Ishikawa (cell line): ENCODE measurements at regions not wholly inside any gene's neighbourhood (a gene's known extent, or its start where the extent isn't known, plus 50 kb on each side); places are given as distances from the start of the nearest gene placed in this dataset.
A peak's percentile ranks its signal among the peaks of the same experiment; 100 is the strongest.

Experiments used
- CEBPB ChIP-seq: IDR thresholded peaks from 2 replicates; pipeline ENCODE4 v1.6.1; 2012
- CREB1 ChIP-seq: IDR thresholded peaks from 2 replicates; pipeline ENCODE4 v1.6.1; 2012; ENCODE audit warnings: low read depth
- EGR1 ChIP-seq: IDR thresholded peaks from 2 replicates; pipeline ENCODE4 v1.6.1; 2012
- EP300 ChIP-seq: IDR thresholded peaks from 2 replicates; pipeline ENCODE4 v1.6.1; 2012; ENCODE audit warnings: borderline replicate concordance
- FOXM1 ChIP-seq: IDR thresholded peaks from 2 replicates; pipeline ENCODE4 v1.6.1; 2012; ENCODE audit warnings: low read depth, borderline replicate concordance
- MAX ChIP-seq: IDR thresholded peaks from 2 replicates; pipeline ENCODE4 v1.6.1; 2012
- NFIC ChIP-seq: IDR thresholded peaks from 2 replicates; pipeline ENCODE4 v1.6.1; 2012
- RAD21 ChIP-seq: IDR thresholded peaks from 2 replicates; pipeline ENCODE4 v1.6.1; 2012; ENCODE audit warnings: low read depth
- REST ChIP-seq: IDR thresholded peaks from 2 replicates; pipeline ENCODE4 v1.6.1; 2012; ENCODE audit warnings: low read depth, mild to moderate bottlenecking
- TAF1 ChIP-seq: IDR thresholded peaks from 2 replicates; pipeline ENCODE4 v1.6.1; 2012; ENCODE audit warnings: low read depth, mild to moderate bottlenecking
- TCF12 ChIP-seq: IDR thresholded peaks from 2 replicates; pipeline ENCODE4 v1.6.1; 2012; ENCODE audit warnings: low read depth
- TEAD4 ChIP-seq: IDR thresholded peaks from 2 replicates; pipeline ENCODE4 v1.6.1; 2012
- USF1 ChIP-seq: IDR thresholded peaks from 2 replicates; pipeline ENCODE4 v1.6.1; 2012
- YY1 ChIP-seq: IDR thresholded peaks from 2 replicates; pipeline ENCODE4 v1.6.1; 2012; ENCODE audit warnings: low read depth
- ZBTB7A ChIP-seq: IDR thresholded peaks from 2 replicates; pipeline ENCODE4 v1.6.1; 2012; ENCODE audit warnings: low read depth

- TF ChIP-seq REST = no peak
- TF ChIP-seq CREB1 = no peak
- no peak for TF ChIP-seq USF1
- no peak for TF ChIP-seq EP300
- TF ChIP-seq RAD21 = no peak
- no peak for TF ChIP-seq NFIC
Measured at GRCh38 chr11:130526846-130527245, 78.4 kb downstream of the ADAMTS15 start.

- TF ChIP-seq EGR1 (no peak), TCF12 (peak; percentile 92), CREB1 (no peak), YY1 (0 out of 2 replicates have a peak, but pooled peaks have one; percentile 14), FOXM1 (peak; percentile 56; the same call in 1 of the 2 replicates), TAF1 (no peak), CEBPB (no peak), RAD21 (no peak), NFIC (peak; percentile 57; the same call in 1 of the 2 replicates), EP300 (peak; percentile 86), MAX (peak; percentile 55; the same call in 1 of the 2 replicates), REST (no peak), USF1 (no peak), ZBTB7A (0 out of 2 replicates have a peak, but pooled peaks have one; percentile 15), TEAD4 (peak; percentile 47)
Measured at GRCh38 chr11:130527636-130528297, 79.3 kb downstream of the ADAMTS15 start.

- TF ChIP-seq REST (no peak), EP300 (no peak), USF1 (no peak), MAX (no peak)
Measured at GRCh38 chr11:130528298-130529261, 80.1 kb downstream of the ADAMTS15 start.

- TF ChIP-seq CEBPB = no peak
- TF ChIP-seq USF1 = no peak
- TF ChIP-seq EP300 = no peak
- no peak for TF ChIP-seq RAD21
- no peak for TF ChIP-seq FOXM1
- no peak for TF ChIP-seq MAX
- no peak for TF ChIP-seq ZBTB7A
- TF ChIP-seq TAF1 = no peak
- TF ChIP-seq EGR1 = no peak
Measured at GRCh38 chr11:130529366-130529765, 80.9 kb downstream of the ADAMTS15 start.
